H1 (cell line): ENCODE measurements at regions not wholly inside any gene's neighbourhood (a gene's known extent, or its start where the extent isn't known, plus 50 kb on each side); places are given as distances from the start of the nearest gene placed in this dataset.

ENCODE experiments used
- CBX5 ChIP-seq: fragments of 300-800, 300-1000 bp; sonication (generic); IDR thresholded peaks from 2 replicates; pipeline ENCODE4 v1.7.1; 2016; ENCODE audit warnings: antibody characterized with exemption, low read length, low read depth
- CREB1 ChIP-seq: IDR thresholded peaks from 2 replicates; pipeline ENCODE4 v1.6.1; 2012; ENCODE audit warnings: inconsistent platforms
- SP4 ChIP-seq: IDR thresholded peaks from 2 replicates; pipeline ENCODE4 v1.6.1; 2012; ENCODE audit warnings: low read length, inconsistent platforms
- YY1 ChIP-seq: IDR thresholded peaks from 2 replicates; pipeline ENCODE4 v1.6.1; 2011; ENCODE audit warnings: low read depth, mild to moderate bottlenecking, low read length
- TF ChIP-seq, protein P1 (sequence below), 3 experiments: IDR thresholded peaks; 1 replicate in 2 of 3; 2 replicates in 1 of 3; pipeline versions ENCODE4 v1.5.1 to v1.6.1; 2011; ENCODE audit warnings: low read length in 3 of 3, mild to moderate bottlenecking in 3 of 3, inconsistent platforms in 2 of 3, low read depth in 1 of 3, moderate library complexity in 1 of 3; ENCODE audit not compliant: insufficient read depth in 1 of 3; ENCODE audit errors: control extremely low read depth in 1 of 3

DNA sequence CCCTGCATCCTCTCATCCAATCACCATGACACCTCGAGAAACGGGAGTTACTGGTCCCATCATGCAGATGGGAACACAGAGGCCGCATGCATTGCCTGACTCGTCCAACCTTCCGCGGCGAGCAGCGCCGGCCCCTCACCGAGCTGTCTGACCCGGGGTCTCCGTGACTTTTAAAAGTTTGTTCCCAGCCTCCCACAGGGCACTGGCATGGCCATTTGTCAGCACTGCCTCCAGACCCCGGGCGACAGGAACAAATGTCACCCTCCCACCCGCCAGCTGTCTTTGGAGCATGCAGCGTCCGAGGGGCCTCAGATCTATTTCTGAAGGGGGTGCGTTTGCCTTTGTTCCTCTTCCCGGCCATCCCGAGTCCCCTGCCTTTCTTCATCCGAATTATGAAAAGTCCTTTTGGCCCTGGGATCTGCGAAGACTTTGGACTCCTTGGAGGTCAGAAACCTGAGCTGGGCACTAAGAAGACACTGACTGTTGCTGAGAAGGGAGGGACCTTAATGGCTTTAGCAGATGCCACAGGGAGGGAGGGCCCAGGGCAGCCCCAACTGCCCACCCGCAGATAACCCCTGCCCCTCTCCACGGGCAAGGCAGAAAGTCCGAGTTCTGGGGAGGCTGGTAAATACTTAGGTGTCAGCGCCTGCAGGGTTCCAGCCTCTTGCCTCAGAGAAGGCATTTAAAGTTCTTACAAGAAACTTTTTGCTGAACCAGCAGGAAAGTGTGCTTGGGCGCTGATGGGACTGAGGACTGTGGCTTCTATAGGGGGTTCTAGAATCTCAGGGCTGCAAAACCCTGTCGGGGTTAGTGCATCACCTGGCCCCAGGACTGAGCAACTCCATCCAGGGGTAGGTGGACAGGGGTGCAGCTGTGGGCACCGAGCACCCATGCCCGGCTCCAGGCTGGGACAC, 348.1 kb downstream of the FOXL1 start:
- TF ChIP-seq YY1 = no peak
- TF ChIP-seq, protein P1, sequence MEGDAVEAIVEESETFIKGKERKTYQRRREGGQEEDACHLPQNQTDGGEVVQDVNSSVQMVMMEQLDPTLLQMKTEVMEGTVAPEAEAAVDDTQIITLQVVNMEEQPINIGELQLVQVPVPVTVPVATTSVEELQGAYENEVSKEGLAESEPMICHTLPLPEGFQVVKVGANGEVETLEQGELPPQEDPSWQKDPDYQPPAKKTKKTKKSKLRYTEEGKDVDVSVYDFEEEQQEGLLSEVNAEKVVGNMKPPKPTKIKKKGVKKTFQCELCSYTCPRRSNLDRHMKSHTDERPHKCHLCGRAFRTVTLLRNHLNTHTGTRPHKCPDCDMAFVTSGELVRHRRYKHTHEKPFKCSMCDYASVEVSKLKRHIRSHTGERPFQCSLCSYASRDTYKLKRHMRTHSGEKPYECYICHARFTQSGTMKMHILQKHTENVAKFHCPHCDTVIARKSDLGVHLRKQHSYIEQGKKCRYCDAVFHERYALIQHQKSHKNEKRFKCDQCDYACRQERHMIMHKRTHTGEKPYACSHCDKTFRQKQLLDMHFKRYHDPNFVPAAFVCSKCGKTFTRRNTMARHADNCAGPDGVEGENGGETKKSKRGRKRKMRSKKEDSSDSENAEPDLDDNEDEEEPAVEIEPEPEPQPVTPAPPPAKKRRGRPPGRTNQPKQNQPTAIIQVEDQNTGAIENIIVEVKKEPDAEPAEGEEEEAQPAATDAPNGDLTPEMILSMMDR (IDR thresholded peaks at IDR 0.05; ENCODE audit: control extremely low read depth in 1 of 3, insufficient read depth in 1 of 3, low read depth in 1 of 3, low read length in 3 of 3) = no peak
- TF ChIP-seq CBX5 = no peak
- no peak for TF ChIP-seq SP4
- TF ChIP-seq CREB1 = no peak
